H9 (cell line): ENCODE measurements at regions not wholly inside any gene's neighbourhood (a gene's known extent, or its start where the extent isn't known, plus 50 kb on each side); places are given as distances from the start of the nearest gene placed in this dataset.

Experiments used
- DNase-seq: peaks from one replicate; pipeline ENCODE4 v3.0.0-alpha.2; 2017
- H2AFZ ChIP-seq: one replicate; pipeline ENCODE4 v1.6.1; 2013; ENCODE audit warnings: mild to moderate bottlenecking, low read length, control low read depth, moderate library complexity
- H2AK5ac ChIP-seq: 2 replicates; pipeline ENCODE4 v1.6.1; 2013; ENCODE audit warnings: low read length, control low read depth, mixed read lengths; ENCODE audit not compliant: insufficient read length
- H2BK120ac ChIP-seq: one replicate; pipeline ENCODE4 v1.6.1; 2013; ENCODE audit warnings: low read depth, mild to moderate bottlenecking, low read length, control low read depth, inconsistent platforms; ENCODE audit not compliant: poor library complexity, severe bottlenecking
- H2BK12ac ChIP-seq: 2 replicates; pipeline ENCODE4 v1.6.1; 2013; ENCODE audit warnings: low read length, control low read depth, mixed read lengths, low read depth; ENCODE audit not compliant: insufficient read length
- H2BK15ac ChIP-seq: 2 replicates; pipeline ENCODE4 v1.6.1; 2013; ENCODE audit warnings: low read depth, low read length, control low read depth
- H2BK20ac ChIP-seq: one replicate; pipeline ENCODE4 v1.6.1; 2013; ENCODE audit warnings: low read depth, mild to moderate bottlenecking, low read length, control low read depth, inconsistent platforms; ENCODE audit not compliant: poor library complexity, severe bottlenecking
- H2BK5ac ChIP-seq: 2 replicates; pipeline ENCODE4 v1.6.1; 2013; ENCODE audit warnings: low read length, control low read depth, mixed read lengths; ENCODE audit not compliant: insufficient read length
- H3K14ac ChIP-seq: 2 replicates; pipeline ENCODE4 v1.6.1; 2013; ENCODE audit warnings: low read length, control low read depth; ENCODE audit not compliant: insufficient read depth
- H3K18ac ChIP-seq: 2 replicates; pipeline ENCODE4 v1.6.1; 2013; ENCODE audit warnings: low read depth, mild to moderate bottlenecking, mixed read lengths, low read length, control low read depth; ENCODE audit not compliant: insufficient read length
- H3K23ac ChIP-seq: 2 replicates; pipeline ENCODE4 v1.6.1; 2013; ENCODE audit warnings: low read length, control low read depth, mixed read lengths, low read depth; ENCODE audit not compliant: insufficient read length
- H3K23me2 ChIP-seq: 2 replicates; pipeline ENCODE4 v1.6.1; 2013; ENCODE audit warnings: low read depth, mild to moderate bottlenecking, mixed read lengths, low read length, control low read depth; ENCODE audit not compliant: insufficient read length, poor library complexity, severe bottlenecking
- H3K27ac ChIP-seq: 2 replicates; pipeline ENCODE4 v1.5.1; 2013; ENCODE audit warnings: low read length, control low read depth, mixed read lengths, low read depth; ENCODE audit not compliant: insufficient read length
- H3K27me3 ChIP-seq: 2 replicates; pipeline ENCODE4 v1.6.1; 2013; ENCODE audit warnings: low read length, control low read depth, inconsistent platforms; ENCODE audit not compliant: insufficient read depth
- H3K4ac ChIP-seq: 2 replicates; pipeline ENCODE4 v1.6.1; 2013; ENCODE audit warnings: low read depth, mild to moderate bottlenecking, control low read depth, inconsistent platforms, low read length, moderate library complexity
- H3K4me1 ChIP-seq: 2 replicates; pipeline ENCODE4 v1.6.1; 2013; ENCODE audit warnings: low read length, control low read depth, inconsistent platforms; ENCODE audit not compliant: insufficient read depth
- H3K4me2 ChIP-seq: 2 replicates; pipeline ENCODE4 v1.6.1; 2013; ENCODE audit warnings: low read length, control low read depth, mixed read lengths; ENCODE audit not compliant: insufficient read length, insufficient read depth
- H3K56ac ChIP-seq: 2 replicates; pipeline ENCODE4 v1.6.1; 2013; ENCODE audit warnings: low read depth, mild to moderate bottlenecking, mixed read lengths, low read length, control low read depth; ENCODE audit not compliant: insufficient read length
- H3K79me1 ChIP-seq: 2 replicates; pipeline ENCODE4 v1.6.1; 2013; ENCODE audit warnings: low read depth, mild to moderate bottlenecking, moderate library complexity, low read length, control low read depth, inconsistent platforms; ENCODE audit not compliant: insufficient read depth, poor library complexity, severe bottlenecking
- H3K79me2 ChIP-seq: 2 replicates; pipeline ENCODE4 v1.6.1; 2013; ENCODE audit warnings: low read length, control low read depth, inconsistent platforms; ENCODE audit not compliant: insufficient read depth
- H3K9ac ChIP-seq: 2 replicates; pipeline ENCODE4 v1.6.1; 2013; ENCODE audit warnings: low read length, control low read depth, mixed read lengths; ENCODE audit not compliant: insufficient read length; ENCODE audit errors: extremely low read depth
- H3K9me3 ChIP-seq: one replicate; pipeline ENCODE4 v1.6.1; 2013; ENCODE audit warnings: low read depth, low read length, inconsistent platforms; ENCODE audit not compliant: control insufficient read depth
- H3T11ph ChIP-seq: one replicate; pipeline ENCODE4 v1.6.1; 2013; ENCODE audit warnings: mild to moderate bottlenecking, low read length, control low read depth, inconsistent platforms
- H4K20me1 ChIP-seq: one replicate; pipeline ENCODE4 v1.6.1; 2013; ENCODE audit not compliant: control insufficient read depth, insufficient read length, insufficient read depth
- H4K5ac ChIP-seq: 2 replicates; pipeline ENCODE4 v1.6.1; 2013; ENCODE audit warnings: low read depth, mild to moderate bottlenecking, mixed read lengths, low read length, control low read depth; ENCODE audit not compliant: insufficient read length
- H4K8ac ChIP-seq: replicated peaks from 2 replicates; pipeline ENCODE4 v1.6.1; 2013; ENCODE audit warnings: low read length, control low read depth, mixed read lengths, low read depth; ENCODE audit not compliant: insufficient read length
- H4K91ac ChIP-seq: 2 replicates; pipeline ENCODE4 v1.6.1; 2013; ENCODE audit warnings: low read depth, mild to moderate bottlenecking, moderate library complexity, mixed read lengths, low read length, control low read depth; ENCODE audit not compliant: insufficient read length
- H3K27ac Mint-ChIP-seq, 3 experiments: 2 replicates in 2 of 3; 3 replicates in 1 of 3; pipeline ENCODE4 v1.8.0; 2020 to 2021; ENCODE audit warnings: mixed read lengths in 3 of 3, mild to moderate bottlenecking in 1 of 3, moderate library complexity in 1 of 3
- H3K27me3 Mint-ChIP-seq: 2 replicates; pipeline ENCODE4 v1.8.0; 2021; ENCODE audit warnings: low read depth, mild to moderate bottlenecking, moderate library complexity, mixed read lengths
- H3K36me3 Mint-ChIP-seq, 3 experiments: 2 replicates in 2 of 3; 3 replicates in 1 of 3; pipeline ENCODE4 v1.8.0; 2020 to 2021; ENCODE audit warnings: low read depth in 3 of 3, mixed read lengths in 3 of 3; ENCODE audit not compliant: insufficient read depth in 1 of 3
- H3K4me1 Mint-ChIP-seq, 2 experiments: 2 replicates each; pipeline ENCODE4 v1.8.0; 2020; ENCODE audit warnings: mixed read lengths in 2 of 2
- H3K4me3 Mint-ChIP-seq, 2 experiments: 2 replicates in 1 of 2; 3 replicates in 1 of 2; pipeline ENCODE4 v1.8.0; 2020 to 2021; ENCODE audit warnings: mild to moderate bottlenecking in 2 of 2, mixed read lengths in 2 of 2, moderate library complexity in 1 of 2
- H3K9me3 Mint-ChIP-seq, 2 experiments: 2 replicates in 1 of 2; 3 replicates in 1 of 2; pipeline ENCODE4 v1.8.0; 2020; ENCODE audit warnings: mild to moderate bottlenecking in 2 of 2, mixed read lengths in 2 of 2, moderate library complexity in 1 of 2
- TF ChIP-seq, protein P1 (sequence below): fragments of 200-600 bp; sonication (generic); conservative IDR thresholded peaks from 3 replicates; pipeline ENCODE4 v1.8.0; 2021; ENCODE audit warnings: antibody characterized with exemption, mild to moderate bottlenecking

DNA sequence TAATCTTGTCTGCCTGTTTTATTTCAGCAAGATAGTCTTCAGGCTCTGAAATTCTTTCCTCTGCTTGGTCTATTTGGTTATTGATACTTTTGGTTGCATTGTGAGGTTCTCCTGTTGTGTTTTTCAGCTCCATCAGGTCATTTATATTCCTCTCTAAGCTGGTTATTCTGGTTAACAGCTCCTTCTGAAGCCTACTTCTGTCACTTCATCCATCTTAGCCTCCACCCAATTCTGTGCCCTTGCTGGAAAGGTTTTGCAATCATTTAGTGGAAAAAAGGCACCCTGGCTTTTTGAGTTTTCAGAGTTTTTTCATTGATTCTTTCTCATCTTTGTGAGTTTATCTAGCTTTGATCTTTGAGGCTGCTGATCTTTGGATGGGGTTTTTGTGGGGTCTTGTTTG lies 647.7 kb downstream of the SPRY1 start:
- Histone ChIP-seq H3K14ac (no peak overlapping the region), H3K4me1 (no peaks in the 10 kb centered on the region), H3K56ac (no peak overlapping the region), H2BK5ac (no peak overlapping the region), H4K5ac (no peak overlapping the region), H3K79me2 (no peaks in the 10 kb centered on the region), H3K23ac (no peak overlapping the region), H3K4ac (no peak overlapping the region), H3K4me2 (no peak overlapping the region), H3K27me3 (no peaks in the 10 kb centered on the region), H3T11ph (no peak overlapping the region), H3K9ac (no peak overlapping the region), H2AK5ac (no peak overlapping the region), H2AFZ (no peak overlapping the region), H4K91ac (no peak overlapping the region), H2BK12ac (no peak overlapping the region), H3K27ac (no peak overlapping the region), H3K23me2 (no peaks in the 10 kb centered on the region), H2BK20ac (no peak overlapping the region), H3K79me1 (no peaks in the 10 kb centered on the region), H2BK120ac (no peak overlapping the region), H4K8ac (no peak overlapping the region), H3K9me3 (no peaks in the 10 kb centered on the region), H2BK15ac (no peak overlapping the region), H4K20me1 (no peaks in the 10 kb centered on the region), H3K18ac (no peak overlapping the region)
- TF ChIP-seq, protein P1, sequence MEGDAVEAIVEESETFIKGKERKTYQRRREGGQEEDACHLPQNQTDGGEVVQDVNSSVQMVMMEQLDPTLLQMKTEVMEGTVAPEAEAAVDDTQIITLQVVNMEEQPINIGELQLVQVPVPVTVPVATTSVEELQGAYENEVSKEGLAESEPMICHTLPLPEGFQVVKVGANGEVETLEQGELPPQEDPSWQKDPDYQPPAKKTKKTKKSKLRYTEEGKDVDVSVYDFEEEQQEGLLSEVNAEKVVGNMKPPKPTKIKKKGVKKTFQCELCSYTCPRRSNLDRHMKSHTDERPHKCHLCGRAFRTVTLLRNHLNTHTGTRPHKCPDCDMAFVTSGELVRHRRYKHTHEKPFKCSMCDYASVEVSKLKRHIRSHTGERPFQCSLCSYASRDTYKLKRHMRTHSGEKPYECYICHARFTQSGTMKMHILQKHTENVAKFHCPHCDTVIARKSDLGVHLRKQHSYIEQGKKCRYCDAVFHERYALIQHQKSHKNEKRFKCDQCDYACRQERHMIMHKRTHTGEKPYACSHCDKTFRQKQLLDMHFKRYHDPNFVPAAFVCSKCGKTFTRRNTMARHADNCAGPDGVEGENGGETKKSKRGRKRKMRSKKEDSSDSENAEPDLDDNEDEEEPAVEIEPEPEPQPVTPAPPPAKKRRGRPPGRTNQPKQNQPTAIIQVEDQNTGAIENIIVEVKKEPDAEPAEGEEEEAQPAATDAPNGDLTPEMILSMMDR: no peak
- H3K27me3 Mint-ChIP-seq: no peaks in the 10 kb centered on the region
- H3K36me3 Mint-ChIP-seq: peaks cover 3 to 8% (median 3%) of the 10 kb centered on the region in 3 experiments; a peak in 4 of 7 replicates
- H3K27ac Mint-ChIP-seq: peak overlapping the region in 1 of 3 experiments; percentile 27; a peak in 1 of 7 replicates
- peaks cover 4 to 8% of the 10 kb centered on the region in 2 experiments; a peak in 4 of 5 replicates for H3K9me3 Mint-ChIP-seq
- DNase-seq: no peak
- no peaks in the 10 kb centered on the region for H3K4me1 Mint-ChIP-seq
- no peak overlapping the region for H3K4me3 Mint-ChIP-seq
